ENCODE measurements at regions not wholly inside any gene's neighbourhood (a gene's known extent, or its start where the extent isn't known, plus 50 kb on each side); places are given as distances from the start of the nearest gene placed in this dataset.
"Not testable (repeated sequence)": the region's sequence is repeated elsewhere in the genome, so short reads cannot be mapped to it uniquely, and the experiment has no call there.

DNA sequence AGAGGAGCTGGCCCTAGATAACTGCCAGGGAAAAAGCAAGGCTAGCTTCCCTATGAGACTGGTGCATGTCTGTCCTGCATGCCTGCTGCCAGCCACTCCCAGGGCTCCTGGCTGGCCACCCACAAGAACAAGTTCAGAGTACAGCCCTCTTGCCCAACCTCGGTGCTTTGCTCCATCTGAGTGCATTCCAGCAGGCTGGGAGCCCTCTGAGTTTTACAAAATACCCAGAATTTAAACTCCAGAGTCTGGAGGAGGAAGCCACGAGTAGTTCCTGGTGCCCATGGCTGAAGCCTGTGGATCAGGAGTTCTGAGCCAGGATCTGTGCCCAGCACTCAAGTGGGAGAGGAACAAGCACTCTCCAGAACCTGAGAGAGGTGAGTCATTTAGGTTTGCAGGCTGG lies 111.6 kb downstream of the MAGEE2 start:
- Mint-ChIP-seq H3K9me3 (peaks cover 11% of the 10 kb centered on the region), H3K27me3 (ENCODE audit: low read depth) (no peaks in the 10 kb centered on the region), H3K4me3 (no peak overlapping the region), H3K36me3 (ENCODE audit: low read depth) (peaks cover 8% of the 10 kb centered on the region), H3K27ac (no peak overlapping the region), H3K4me1 (ENCODE audit: low read depth) (no peaks in the 10 kb centered on the region)
- DNase-seq, result no peak
- CTCF ChIA-PET, result no interaction called here
- intact Hi-C loops (cut with micrococcal nuclease), result no loop called here

GRCh38 chrX:75655627-75656026 lies 129.4 kb downstream of the MAGEE2 start:
- Mint-ChIP-seq H3K36me3 (ENCODE audit: low read depth) (peaks cover 2% of the 10 kb centered on the region), H3K27ac (no peak overlapping the region), H3K27me3 (ENCODE audit: low read depth) (no peaks in the 10 kb centered on the region), H3K4me1 (ENCODE audit: low read depth) (no peaks in the 10 kb centered on the region), H3K9me3 (peaks cover 2% of the 10 kb centered on the region), H3K4me3 (no peak overlapping the region)
- CTCF ChIA-PET, result no interaction called here
- intact Hi-C loops (cut with micrococcal nuclease), result no loop called here
- DNase-seq, result no peak

GRCh38 chrX:75649829-75650228 lies 127.0 kb upstream of the ZDHHC15 start:
- CTCF ChIA-PET, result interaction anchor here (0.6 kb wide), 1 partner anchor 89 kb away, joined by 3 read pairs; no protein-coding TSS in a partner anchor
- Mint-ChIP-seq H3K27ac (no peak overlapping the region), H3K4me1 (ENCODE audit: low read depth) (no peaks in the 10 kb centered on the region), H3K27me3 (ENCODE audit: low read depth) (no peaks in the 10 kb centered on the region), H3K9me3 (peaks cover 9% of the 10 kb centered on the region), H3K4me3 (no peak overlapping the region), H3K36me3 (ENCODE audit: low read depth) (peaks cover 5% of the 10 kb centered on the region)
- DNase-seq, result no peak
- intact Hi-C loops (cut with micrococcal nuclease), result no loop called here

DNA sequence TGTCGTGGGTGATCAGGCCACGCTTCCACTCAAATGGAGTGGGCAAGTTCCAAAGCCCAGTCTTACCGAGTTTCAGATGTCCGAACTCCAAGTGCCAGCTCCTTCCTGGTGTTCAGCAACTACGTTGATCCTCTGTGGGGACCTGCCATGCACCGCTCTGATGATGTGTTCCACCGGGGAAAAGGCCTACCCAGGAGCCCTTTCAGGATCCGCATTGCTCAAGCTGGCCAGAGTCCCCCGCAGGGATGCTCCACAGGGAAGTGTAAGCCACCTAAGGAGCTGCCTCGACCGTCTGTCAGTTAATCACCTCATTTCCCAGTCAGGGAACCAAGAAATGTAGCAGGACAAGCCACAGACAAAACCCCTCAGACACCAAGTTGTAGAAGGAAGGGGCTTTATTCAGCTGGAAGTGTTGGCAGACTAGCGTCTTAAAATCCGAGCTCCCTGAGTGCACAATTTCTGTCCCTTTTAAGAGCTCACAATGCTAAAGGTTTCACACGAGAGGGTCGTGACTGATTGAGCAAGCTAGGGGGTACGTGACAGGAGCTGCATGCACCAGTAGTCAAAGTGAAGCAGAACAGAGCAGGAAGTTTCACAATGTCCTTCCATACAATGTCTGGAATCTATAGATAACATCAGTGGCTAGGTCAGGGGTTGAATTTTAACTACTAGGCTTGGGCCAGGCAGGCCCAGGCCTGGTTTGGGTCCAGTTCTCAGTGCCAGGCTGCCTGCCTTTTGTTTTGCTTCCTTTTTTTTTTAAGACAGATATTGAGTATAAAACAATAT lies 126.2 kb upstream of the ZDHHC15 start:
- Mint-ChIP-seq H3K27ac (no peak overlapping the region), H3K9me3 (peaks cover 12% of the 10 kb centered on the region), H3K36me3 (ENCODE audit: low read depth) (peaks cover 5% of the 10 kb centered on the region), H3K27me3 (ENCODE audit: low read depth) (no peaks in the 10 kb centered on the region), H3K4me3 (no peak overlapping the region), H3K4me1 (ENCODE audit: low read depth) (no peaks in the 10 kb centered on the region)
- no peak for DNase-seq
- CTCF ChIA-PET, result no interaction called here
- intact Hi-C loops (cut with micrococcal nuclease), result no loop called here

- no peak for DNase-seq
- Mint-ChIP-seq H3K27ac (no peak overlapping the region), H3K36me3 (ENCODE audit: low read depth) (peaks cover 6% of the 10 kb centered on the region), H3K27me3 (ENCODE audit: low read depth) (no peaks in the 10 kb centered on the region), H3K4me1 (ENCODE audit: low read depth) (peaks cover 3% of the 10 kb centered on the region), H3K9me3 (peaks cover 18% of the 10 kb centered on the region), H3K4me3 (no peak overlapping the region)
- intact Hi-C loops (cut with micrococcal nuclease), result no loop called here
- CTCF ChIA-PET, result no interaction called here
These were observed 120.0 kb upstream of the ZDHHC15 start for GRCh38 chrX:75642811-75643361.

DNA sequence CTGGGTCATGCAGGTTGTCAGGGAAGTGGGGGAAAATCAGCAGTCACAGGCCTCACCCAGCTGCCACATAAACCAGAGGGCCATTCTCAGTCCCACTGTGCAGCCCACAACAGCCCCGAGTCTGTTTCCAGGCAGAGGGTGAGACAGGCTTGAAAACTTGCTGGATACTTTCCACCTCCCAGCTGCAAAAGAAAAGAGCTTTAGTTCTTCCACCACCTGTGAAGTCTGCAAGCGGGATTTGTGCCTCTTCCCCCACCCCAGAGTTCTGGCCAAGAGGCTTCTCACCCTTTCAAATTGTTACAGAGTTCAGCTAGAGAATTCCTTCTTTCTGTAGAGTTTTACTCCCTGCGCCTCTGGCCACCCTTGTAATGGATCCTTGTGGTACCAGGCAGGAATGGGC lies 115.5 kb upstream of the ZDHHC15 start:
- peaks cover 12% of the 10 kb centered on the region for H3K9me3 Mint-ChIP-seq
- CTCF ChIA-PET, result interaction anchor here (0.6 kb wide), 1 partner anchor 1214 kb away, joined by 3 read pairs; no protein-coding TSS in a partner anchor

DNA sequence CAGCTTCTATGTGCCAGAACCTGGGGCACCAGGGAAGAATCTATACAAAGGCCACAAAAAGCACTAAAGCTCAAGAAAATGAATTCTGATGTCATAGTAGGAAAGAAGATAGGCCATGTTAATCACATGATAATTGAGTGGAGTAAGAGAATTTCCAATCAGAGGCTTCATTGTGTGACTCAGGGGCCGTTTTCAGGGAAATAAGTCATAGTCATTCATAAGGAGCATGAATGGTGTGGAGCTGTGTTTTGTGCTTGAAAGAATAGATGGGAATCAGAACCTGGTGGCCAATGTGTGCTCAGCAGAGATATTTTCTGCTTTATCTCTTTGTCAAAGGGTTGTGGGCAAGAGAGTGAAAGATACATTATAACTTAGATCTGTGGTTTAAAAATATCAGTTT lies 102.4 kb upstream of the ZDHHC15 start:
- CTCF ChIA-PET, result no interaction called here
- Mint-ChIP-seq H3K4me1 (ENCODE audit: low read depth) (no peaks in the 10 kb centered on the region), H3K4me3 (no peak overlapping the region), H3K36me3 (ENCODE audit: low read depth) (no peaks in the 10 kb centered on the region), H3K27ac (no peak overlapping the region), H3K27me3 (ENCODE audit: low read depth) (no peaks in the 10 kb centered on the region), H3K9me3 (no peaks in the 10 kb centered on the region)
- DNase-seq, result no peak
- intact Hi-C loops (cut with micrococcal nuclease), result no loop called here

More for the DNA sequence above, 115.5 kb upstream of the ZDHHC15 start:
- Mint-ChIP-seq H3K4me3 (no peak overlapping the region), H3K36me3 (ENCODE audit: low read depth) (peaks cover 16% of the 10 kb centered on the region), H3K27ac (no peak overlapping the region), H3K27me3 (ENCODE audit: low read depth) (no peaks in the 10 kb centered on the region), H3K4me1 (ENCODE audit: low read depth) (peaks cover 3% of the 10 kb centered on the region)
- DNase-seq, result no peak
- intact Hi-C loops (cut with micrococcal nuclease), result no loop called here

DNA sequence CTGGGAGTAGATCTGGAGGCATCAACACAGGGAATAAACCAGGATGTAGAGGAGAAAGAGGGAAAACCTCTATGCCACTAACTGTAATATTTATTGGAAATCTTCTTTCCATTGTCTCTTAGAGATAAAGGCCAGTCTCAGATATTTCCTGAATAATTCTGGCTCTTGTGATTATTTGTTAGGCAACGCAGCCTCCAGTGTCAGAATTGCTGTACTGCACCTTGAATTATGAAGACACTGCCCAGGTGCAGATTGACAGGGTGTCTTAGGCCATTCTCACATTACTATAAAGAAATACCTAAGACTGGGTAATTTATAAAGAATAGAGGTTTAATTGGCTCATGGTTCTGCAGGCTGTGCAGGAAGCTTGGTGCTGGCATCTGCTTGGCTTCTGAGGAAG lies 100.7 kb upstream of the ZDHHC15 start:
- Mint-ChIP-seq H3K4me1 (ENCODE audit: low read depth) (no peaks in the 10 kb centered on the region), H3K27me3 (ENCODE audit: low read depth) (no peaks in the 10 kb centered on the region), H3K4me3 (no peak overlapping the region), H3K9me3 (peaks cover 8% of the 10 kb centered on the region), H3K27ac (no peak overlapping the region), H3K36me3 (ENCODE audit: low read depth) (no peaks in the 10 kb centered on the region)
- peak; percentile 4 for DNase-seq
- CTCF ChIA-PET, result no interaction called here
- intact Hi-C loops (cut with micrococcal nuclease), result no loop called here

GRCh38 chrX:75609406-75609805 lies 86.6 kb upstream of the ZDHHC15 start:
- no peaks in the 10 kb centered on the region for H3K4me1 Mint-ChIP-seq (ENCODE audit: low read depth)
- no peaks in the 10 kb centered on the region for H3K27me3 Mint-ChIP-seq (ENCODE audit: low read depth)
- H3K9me3 Mint-ChIP-seq, result peaks cover 3% of the 10 kb centered on the region
- H3K4me3 Mint-ChIP-seq, result no peak overlapping the region
- no peak for DNase-seq
- CTCF ChIA-PET, result no interaction called here
- H3K27ac Mint-ChIP-seq, result no peak overlapping the region
- H3K36me3 Mint-ChIP-seq (ENCODE audit: low read depth), result peaks cover 7% of the 10 kb centered on the region
- intact Hi-C loops (cut with micrococcal nuclease), result no loop called here

DNA sequence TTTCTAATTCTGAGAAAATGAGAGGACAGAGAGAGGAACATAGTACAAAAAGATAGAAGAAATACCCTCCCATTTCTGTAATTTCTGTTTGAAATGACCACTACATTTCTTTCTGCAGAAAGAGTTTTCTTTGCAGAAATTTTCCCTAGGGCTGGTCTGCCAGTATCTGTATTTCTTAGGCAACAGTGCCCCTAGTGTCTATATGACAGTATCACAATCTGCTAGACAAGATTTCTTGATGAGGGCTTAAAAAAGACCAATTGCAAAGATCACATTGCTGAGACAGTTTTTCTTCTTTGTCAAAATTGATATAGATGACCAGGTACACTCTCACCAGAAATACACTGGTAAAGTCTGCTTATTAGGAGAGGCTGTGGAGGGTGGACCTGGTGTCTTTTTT lies 81.0 kb upstream of the ZDHHC15 start:
- CTCF ChIA-PET, result no interaction called here
- no peaks in the 10 kb centered on the region for H3K27me3 Mint-ChIP-seq (ENCODE audit: low read depth)
- no peak overlapping the region for H3K27ac Mint-ChIP-seq
- intact Hi-C loops (cut with micrococcal nuclease), result loop anchor here (2.0 to 5.0 kb wide), 2 partner anchors 565 to 1052 kb away; no protein-coding TSS in a partner anchor
- H3K4me3 Mint-ChIP-seq, result no peak overlapping the region
- no peaks in the 10 kb centered on the region for H3K4me1 Mint-ChIP-seq (ENCODE audit: low read depth)
- no peak for DNase-seq
- H3K36me3 Mint-ChIP-seq (ENCODE audit: low read depth), result peaks cover 4% of the 10 kb centered on the region
- H3K9me3 Mint-ChIP-seq, result peaks cover 5% of the 10 kb centered on the region

DNA sequence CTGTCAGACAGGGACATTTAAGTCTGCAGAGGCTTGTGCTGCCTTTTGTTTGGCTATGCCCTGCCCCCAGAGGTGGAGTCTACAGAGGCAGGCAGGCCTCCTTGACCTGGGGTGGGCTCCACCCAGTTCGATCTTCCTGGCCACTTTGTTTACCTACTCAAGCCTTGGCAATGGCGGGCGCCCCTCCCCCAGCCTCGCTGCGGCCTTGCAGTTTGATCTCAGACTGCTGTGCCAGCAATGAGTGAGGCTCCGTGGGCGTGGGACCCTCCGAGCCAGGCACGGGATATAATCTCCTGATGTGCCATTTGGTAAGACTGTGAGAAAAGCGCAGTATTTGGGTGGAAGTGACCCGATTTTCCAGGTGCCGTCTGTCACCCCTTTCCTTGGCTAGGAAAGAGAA lies 79.2 kb upstream of the ZDHHC15 start:
- H3K27ac Mint-ChIP-seq; H3K4me3 Mint-ChIP-seq; H3K9me3 Mint-ChIP-seq; H3K4me1 Mint-ChIP-seq (ENCODE audit: low read depth); H3K27me3 Mint-ChIP-seq (ENCODE audit: low read depth); CTCF ChIA-PET; DNase-seq; H3K36me3 Mint-ChIP-seq (ENCODE audit: low read depth): not testable (repeated sequence)
- intact Hi-C loops (cut with micrococcal nuclease), result loop anchor here (5.0 kb wide), 1 partner anchor 1050 kb away; no protein-coding TSS in a partner anchor

- H3K27ac Mint-ChIP-seq, result no peak overlapping the region
- no peaks in the 10 kb centered on the region for H3K27me3 Mint-ChIP-seq (ENCODE audit: low read depth)
- peaks cover 10% of the 10 kb centered on the region for H3K9me3 Mint-ChIP-seq
- peaks cover 3% of the 10 kb centered on the region for H3K36me3 Mint-ChIP-seq (ENCODE audit: low read depth)
- CTCF ChIA-PET, result no interaction called here
- DNase-seq, result no peak
- intact Hi-C loops (cut with micrococcal nuclease), result no loop called here
- no peak overlapping the region for H3K4me3 Mint-ChIP-seq
- no peaks in the 10 kb centered on the region for H3K4me1 Mint-ChIP-seq (ENCODE audit: low read depth)
These were observed 73.3 kb upstream of the ZDHHC15 start for GRCh38 chrX:75596178-75596577.

DNA sequence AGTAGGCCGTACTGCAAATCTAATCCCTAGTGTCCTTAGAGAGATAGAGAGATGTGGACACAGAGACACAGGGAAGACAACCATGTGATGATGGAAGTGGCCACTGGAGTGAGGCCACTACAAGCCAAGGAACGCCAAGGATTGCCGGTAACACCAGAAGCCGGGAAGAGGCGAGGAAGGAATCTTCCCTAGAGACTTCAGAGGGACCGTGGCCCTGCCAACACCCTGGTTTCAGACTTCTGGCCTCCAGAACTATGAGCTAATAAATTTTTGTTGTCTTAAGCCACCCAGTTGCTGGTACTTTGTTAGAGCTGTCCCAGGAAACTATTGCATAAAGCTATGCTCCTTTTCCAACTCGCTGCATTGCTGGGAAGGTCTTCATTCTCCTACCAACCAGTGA lies 70.3 kb upstream of the ZDHHC15 start:
- H3K4me3 Mint-ChIP-seq; H3K36me3 Mint-ChIP-seq (ENCODE audit: low read depth); H3K27me3 Mint-ChIP-seq (ENCODE audit: low read depth); H3K27ac Mint-ChIP-seq; DNase-seq; H3K4me1 Mint-ChIP-seq (ENCODE audit: low read depth); intact Hi-C loops (cut with micrococcal nuclease); CTCF ChIA-PET: not testable (repeated sequence)
- H3K9me3 Mint-ChIP-seq, result peaks cover 10% of the 10 kb centered on the region
